IMR-90 (cell line): ENCODE measurements at regions not wholly inside any gene's neighbourhood (a gene's known extent, or its start where the extent isn't known, plus 50 kb on each side); places are given as distances from the start of the nearest gene placed in this dataset.

Experiments
- ATAC-seq: fragments of 200-7000 bp; cut with Tn5 transposase; 2 replicates; pipeline ENCODE4 v1.9.1; 2020; ENCODE audit warnings: low read depth, mild to moderate bottlenecking, moderate library complexity
- BruUV-seq: library from RNA; stranded (reverse); fragments of 400-500 nt; replicated peaks from 2 replicates; lab custom pipeline; 2021; lab: Mats Ljungman, UMichigan
- CTCF ChIA-PET: fragments of 300-600 bp; formaldehyde crosslinking; extraction: SDS; loops from one replicate; lab custom pipeline; 2021; ENCODE audit warnings: antibody characterized with exemption; lab: Yijun Ruan, JAX
- POLR2A ChIA-PET: fragments of 300-600 bp; sonication (Branson Sonifier 250); formaldehyde crosslinking; loops from one replicate; lab custom pipeline; 2022; ENCODE audit warnings: antibody characterized with exemption; ENCODE audit not compliant: unreplicated experiment; lab: Charles Lee
- DNase-seq: peaks from one replicate; pipeline ENCODE4 v3.0.0; 2013
- H2AFZ ChIP-seq: replicated peaks from 2 replicates; pipeline ENCODE3; 2013; ENCODE audit warnings: low read length, mild to moderate bottlenecking; ENCODE audit not compliant: poor library complexity
- H2AK5ac ChIP-seq: 2 replicates; pipeline ENCODE4 v1.6.1; 2013; ENCODE audit warnings: low read depth, low read length, inconsistent platforms
- H2AK9ac ChIP-seq: replicated peaks from 2 replicates; pipeline ENCODE3; 2013; ENCODE audit warnings: mild to moderate bottlenecking, low read depth, low read length, moderate library complexity; ENCODE audit not compliant: poor library complexity
- H2BK120ac ChIP-seq: 2 replicates; pipeline ENCODE4 v1.6.1; 2013; ENCODE audit warnings: low read depth, low read length, inconsistent platforms
- H2BK15ac ChIP-seq: 3 replicates; pipeline ENCODE4 v1.6.1; 2013; ENCODE audit warnings: low read depth, low read length, inconsistent platforms
- H2BK20ac ChIP-seq: 2 replicates; pipeline ENCODE4 v1.6.1; 2013; ENCODE audit warnings: low read depth, mild to moderate bottlenecking, inconsistent platforms, low read length, moderate library complexity
- H2BK5ac ChIP-seq: 2 replicates; pipeline ENCODE4 v1.6.1; 2013; ENCODE audit warnings: mild to moderate bottlenecking, low read depth, low read length, inconsistent platforms; ENCODE audit not compliant: poor library complexity, severe bottlenecking
- H3K14ac ChIP-seq: replicated peaks from 2 replicates; pipeline ENCODE4 v1.6.1; 2013; ENCODE audit warnings: low read depth, low read length, inconsistent platforms
- H3K18ac ChIP-seq: 2 replicates; pipeline ENCODE4 v1.6.1; 2013; ENCODE audit warnings: low read depth, low read length, control low read depth
- H3K23ac ChIP-seq: 2 replicates; pipeline ENCODE4 v1.6.1; 2013; ENCODE audit warnings: low read depth, low read length, inconsistent platforms
- H3K27ac ChIP-seq: 2 replicates; pipeline ENCODE4 v1.5.1; 2013; ENCODE audit warnings: mild to moderate bottlenecking, control low read depth, low read length; ENCODE audit not compliant: insufficient read depth
- H3K27me3 ChIP-seq: 2 replicates; pipeline ENCODE4 v1.6.1; 2013; ENCODE audit warnings: low read length; ENCODE audit not compliant: control insufficient read depth, insufficient read depth
- H3K36me3 ChIP-seq: 2 replicates; pipeline ENCODE4 v1.6.1; 2013; ENCODE audit warnings: low read length, mixed read lengths; ENCODE audit not compliant: control insufficient read depth, insufficient read depth
- H3K4ac ChIP-seq: 2 replicates; pipeline ENCODE4 v1.6.1; 2013; ENCODE audit warnings: low read depth, low read length, inconsistent platforms
- H3K4me1 ChIP-seq: 2 replicates; pipeline ENCODE4 v1.6.1; 2013; ENCODE audit warnings: low read length, mixed read lengths; ENCODE audit not compliant: control insufficient read depth, insufficient read depth
- H3K4me2 ChIP-seq: 2 replicates; pipeline ENCODE4 v1.6.1; 2013; ENCODE audit warnings: low read depth, mild to moderate bottlenecking, control low read depth, low read length, moderate library complexity
- H3K4me3 ChIP-seq: 2 replicates; pipeline ENCODE4 v1.5.1; 2013; ENCODE audit warnings: low read depth, mild to moderate bottlenecking, control low read depth, low read length, moderate library complexity; ENCODE audit not compliant: insufficient read depth
- H3K56ac ChIP-seq: 2 replicates; pipeline ENCODE4 v1.6.1; 2013; ENCODE audit warnings: low read length, inconsistent platforms; ENCODE audit not compliant: insufficient read depth; ENCODE audit errors: extremely low read depth
- H3K79me1 ChIP-seq, 2 experiments: 2 replicates each; pipeline ENCODE4 v1.6.1; 2013; ENCODE audit warnings: low read length in 2 of 2, inconsistent platforms in 1 of 2, low read depth in 1 of 2
- H3K9ac ChIP-seq: 2 replicates; pipeline ENCODE4 v1.6.1; 2013; ENCODE audit warnings: low read depth, low read length, control low read depth
- H3K9me1 ChIP-seq: 2 replicates; pipeline ENCODE4 v1.6.1; 2013; ENCODE audit warnings: low read length, inconsistent platforms; ENCODE audit not compliant: insufficient read depth
- H3K9me3 ChIP-seq: 2 replicates; pipeline ENCODE4 v1.6.1; 2013; ENCODE audit warnings: low read length; ENCODE audit not compliant: control insufficient read depth, insufficient read depth
- H4K20me1 ChIP-seq: 2 replicates; pipeline ENCODE4 v1.6.1; 2013; ENCODE audit warnings: low read length, inconsistent platforms; ENCODE audit not compliant: insufficient read depth
- H4K5ac ChIP-seq: 2 replicates; pipeline ENCODE4 v1.6.1; 2013; ENCODE audit warnings: mild to moderate bottlenecking, low read depth, low read length, control low read depth
- H4K8ac ChIP-seq, 2 experiments: 2 replicates each; pipeline ENCODE4 v1.6.1; 2013; ENCODE audit warnings: low read depth in 2 of 2, low read length in 2 of 2, control low read depth in 1 of 2, inconsistent platforms in 1 of 2
- H4K91ac ChIP-seq: 2 replicates; pipeline ENCODE4 v1.6.1; 2013; ENCODE audit warnings: low read depth, low read length, inconsistent platforms; ENCODE audit not compliant: insufficient read depth
- BHLHE40 ChIP-seq: fragments of 150-350 bp; IDR thresholded peaks from 2 replicates; pipeline ENCODE4 v1.6.1; 2016; ENCODE audit warnings: mild to moderate bottlenecking, low read depth, low read length
- CEBPB ChIP-seq: IDR thresholded peaks from 2 replicates; pipeline ENCODE4 v1.6.1; 2012; ENCODE audit warnings: low read depth, low read length, improper control_type of control experiment
- CHD1 ChIP-seq: IDR thresholded peaks from 2 replicates; pipeline ENCODE4 v1.6.1; 2012; ENCODE audit warnings: low read depth, low read length, improper control_type of control experiment
- FOS ChIP-seq: fragments of 150-350 bp; IDR thresholded peaks from 2 replicates; pipeline ENCODE4 v1.6.1; 2016; ENCODE audit warnings: low read depth, low read length
- MAFK ChIP-seq: IDR thresholded peaks from 2 replicates; pipeline ENCODE4 v1.6.1; 2012; ENCODE audit warnings: low read depth, low read length, improper control_type of control experiment
- MAZ ChIP-seq: IDR thresholded peaks from 2 replicates; pipeline ENCODE4 v1.6.1; 2012; ENCODE audit warnings: low read depth, mild to moderate bottlenecking, low read length, improper control_type of control experiment, moderate library complexity, borderline replicate concordance
- MXI1 ChIP-seq: IDR thresholded peaks from 2 replicates; pipeline ENCODE4 v1.6.1; 2012; ENCODE audit warnings: low read depth, mild to moderate bottlenecking, low read length, moderate library complexity, borderline replicate concordance
- NFE2L2 ChIP-seq: fragments of 150-350 bp; IDR thresholded peaks from 2 replicates; pipeline ENCODE4 v1.6.1; 2016; ENCODE audit warnings: low read depth, mild to moderate bottlenecking, low read length
- POLR2A ChIP-seq: IDR thresholded peaks from 2 replicates; pipeline ENCODE4 v1.6.1; 2012; ENCODE audit warnings: mild to moderate bottlenecking, low read depth, low read length
- RAD21 ChIP-seq: IDR thresholded peaks from 2 replicates; pipeline ENCODE4 v1.6.1; 2012; ENCODE audit warnings: low read length, improper control_type of control experiment
- RCOR1 ChIP-seq: IDR thresholded peaks from 2 replicates; pipeline ENCODE4 v1.6.1; 2012; ENCODE audit warnings: mild to moderate bottlenecking, low read length, improper control_type of control experiment; ENCODE audit not compliant: insufficient replicate concordance
- RFX5 ChIP-seq: IDR thresholded peaks from 2 replicates; pipeline ENCODE4 v1.8.0; 2012; ENCODE audit warnings: low read depth, mild to moderate bottlenecking, low read length, moderate library complexity
- SMC3 ChIP-seq: fragments of 150-350 bp; IDR thresholded peaks from 2 replicates; pipeline ENCODE4 v1.6.1; 2016; ENCODE audit warnings: low read depth, mild to moderate bottlenecking, antibody characterized with exemption, low read length, moderate library complexity
- WGBS, 2 experiments: methylation state at CpG; one replicate each; pipeline versions ENCODE4 v1.1.5 to v1.1.7; 2013; ENCODE audit warnings: missing lambda C conversion rate in 2 of 2; ENCODE audit not compliant: insufficient read length in 1 of 2; ENCODE audit errors: extremely low coverage in 2 of 2; 5-methylcytosine and 5-hydroxymethylcytosine counted together
- dilution Hi-C: fragments of 300-500 bp; cut with HindIII; formaldehyde crosslinking; loops from one replicate; pipeline ENCODE4 v1.14.3; 2018; ENCODE audit warnings: low sequenced_read_pairs; ENCODE audit not compliant: unreplicated experiment
- in situ Hi-C: fragments of 300-500 bp; cut with MboI; formaldehyde crosslinking; loops from 3 replicates; pipeline ENCODE4 v1.14.3; 2019; ENCODE audit warnings: low sequenced_read_pairs, inconsistent platforms, mixed read lengths
- intact Hi-C: fragments of 100-400 bp; cut with micrococcal nuclease; formaldehyde crosslinking; loops from 2 replicates; pipeline ENCODE4 v1.10.0; 2022
- TF ChIP-seq, protein P1 (sequence below): conservative IDR thresholded peaks from 2 replicates; pipeline ENCODE4 v1.5.1; 2012; ENCODE audit warnings: mild to moderate bottlenecking, low read depth, low read length, improper control_type of control experiment
- TF ChIP-seq, protein P2 (sequence below): fragments of 150-350 bp; IDR thresholded peaks from 2 replicates; pipeline ENCODE4 v1.6.1; 2016; ENCODE audit warnings: low read depth, mild to moderate bottlenecking, low read length, moderate library complexity, borderline replicate concordance
- TF ChIP-seq, protein P3 (sequence below): fragments of 150-350 bp; IDR thresholded peaks from 2 replicates; pipeline ENCODE4 v1.6.1; 2017; ENCODE audit warnings: mild to moderate bottlenecking, antibody characterized with exemption, low read length, low read depth

DNA sequence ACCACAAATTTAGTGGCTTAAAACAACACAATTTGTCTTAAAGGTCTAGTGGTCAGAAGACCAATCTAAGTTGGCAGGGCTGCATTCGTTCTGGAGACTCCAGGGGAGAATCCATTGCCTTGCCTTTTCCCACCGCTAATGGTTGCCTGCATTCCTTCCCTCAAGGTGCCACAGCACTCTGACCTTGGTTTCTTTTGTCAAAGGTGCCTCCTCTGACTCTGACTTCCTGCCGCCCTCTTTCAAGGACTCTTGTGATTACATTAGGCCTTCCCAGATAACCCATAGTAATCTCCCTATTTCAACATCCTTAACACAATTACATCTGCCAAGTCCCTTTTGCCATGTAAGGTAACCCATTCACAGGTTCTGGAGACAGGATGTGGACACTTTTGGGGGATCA is 145.3 kb downstream of the S1PR1 start:
- no peak overlapping the region for H2AFZ ChIP-seq
- dilution Hi-C loops = no loop called here
- H3K14ac ChIP-seq = no peak overlapping the region
- no TSS peak for BruUV-seq
- no peak overlapping the region for H3K18ac ChIP-seq
- no peak overlapping the region for H3K4me2 ChIP-seq
- H2AK5ac ChIP-seq = no peak overlapping the region
- no peak overlapping the region for H3K56ac ChIP-seq
- H3K4me3 ChIP-seq = no peak overlapping the region
- no peak overlapping the region for H2AK9ac ChIP-seq
- ChIA-PET POLR2A (no interaction called here), CTCF (no interaction called here)
- TF ChIP-seq, protein P1, sequence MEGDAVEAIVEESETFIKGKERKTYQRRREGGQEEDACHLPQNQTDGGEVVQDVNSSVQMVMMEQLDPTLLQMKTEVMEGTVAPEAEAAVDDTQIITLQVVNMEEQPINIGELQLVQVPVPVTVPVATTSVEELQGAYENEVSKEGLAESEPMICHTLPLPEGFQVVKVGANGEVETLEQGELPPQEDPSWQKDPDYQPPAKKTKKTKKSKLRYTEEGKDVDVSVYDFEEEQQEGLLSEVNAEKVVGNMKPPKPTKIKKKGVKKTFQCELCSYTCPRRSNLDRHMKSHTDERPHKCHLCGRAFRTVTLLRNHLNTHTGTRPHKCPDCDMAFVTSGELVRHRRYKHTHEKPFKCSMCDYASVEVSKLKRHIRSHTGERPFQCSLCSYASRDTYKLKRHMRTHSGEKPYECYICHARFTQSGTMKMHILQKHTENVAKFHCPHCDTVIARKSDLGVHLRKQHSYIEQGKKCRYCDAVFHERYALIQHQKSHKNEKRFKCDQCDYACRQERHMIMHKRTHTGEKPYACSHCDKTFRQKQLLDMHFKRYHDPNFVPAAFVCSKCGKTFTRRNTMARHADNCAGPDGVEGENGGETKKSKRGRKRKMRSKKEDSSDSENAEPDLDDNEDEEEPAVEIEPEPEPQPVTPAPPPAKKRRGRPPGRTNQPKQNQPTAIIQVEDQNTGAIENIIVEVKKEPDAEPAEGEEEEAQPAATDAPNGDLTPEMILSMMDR = no peak
- no peak for TF ChIP-seq NFE2L2
- TF ChIP-seq, protein P2, sequence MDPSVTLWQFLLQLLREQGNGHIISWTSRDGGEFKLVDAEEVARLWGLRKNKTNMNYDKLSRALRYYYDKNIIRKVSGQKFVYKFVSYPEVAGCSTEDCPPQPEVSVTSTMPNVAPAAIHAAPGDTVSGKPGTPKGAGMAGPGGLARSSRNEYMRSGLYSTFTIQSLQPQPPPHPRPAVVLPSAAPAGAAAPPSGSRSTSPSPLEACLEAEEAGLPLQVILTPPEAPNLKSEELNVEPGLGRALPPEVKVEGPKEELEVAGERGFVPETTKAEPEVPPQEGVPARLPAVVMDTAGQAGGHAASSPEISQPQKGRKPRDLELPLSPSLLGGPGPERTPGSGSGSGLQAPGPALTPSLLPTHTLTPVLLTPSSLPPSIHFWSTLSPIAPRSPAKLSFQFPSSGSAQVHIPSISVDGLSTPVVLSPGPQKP = no peak
- TF ChIP-seq FOS = no peak
- no peak for TF ChIP-seq RFX5
- no peak for TF ChIP-seq CHD1
- TF ChIP-seq SMC3 = no peak
- TF ChIP-seq RCOR1 = no peak
- TF ChIP-seq RAD21 = no peak
- TF ChIP-seq MAZ = no peak
- no peak for TF ChIP-seq MAFK
- no peak for TF ChIP-seq CEBPB
- no peak for TF ChIP-seq MXI1
- TF ChIP-seq BHLHE40 = no peak
- TF ChIP-seq POLR2A = no peak
- TF ChIP-seq, protein P3, sequence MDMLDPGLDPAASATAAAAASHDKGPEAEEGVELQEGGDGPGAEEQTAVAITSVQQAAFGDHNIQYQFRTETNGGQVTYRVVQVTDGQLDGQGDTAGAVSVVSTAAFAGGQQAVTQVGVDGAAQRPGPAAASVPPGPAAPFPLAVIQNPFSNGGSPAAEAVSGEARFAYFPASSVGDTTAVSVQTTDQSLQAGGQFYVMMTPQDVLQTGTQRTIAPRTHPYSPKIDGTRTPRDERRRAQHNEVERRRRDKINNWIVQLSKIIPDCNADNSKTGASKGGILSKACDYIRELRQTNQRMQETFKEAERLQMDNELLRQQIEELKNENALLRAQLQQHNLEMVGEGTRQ = no peak
- no peak overlapping the region for H4K91ac ChIP-seq
- H3K9ac ChIP-seq = no peak overlapping the region
- whole genome bisulfite sequencing, 2 experiments = 25% methylated on average over 2 of the region's 3 CpGs; no CpG with 5 or more reads in 1 of the 2 experiments
- no peaks in the 10 kb centered on the region for H3K4me1 ChIP-seq
- H4K20me1 ChIP-seq = no peaks in the 10 kb centered on the region
- no peak for DNase-seq
- no peak overlapping the region for H2BK20ac ChIP-seq
- no peaks in the 10 kb centered on the region for H3K79me1 ChIP-seq
- no peak overlapping the region for H3K4ac ChIP-seq
- ATAC-seq = no peak
- H3K23ac ChIP-seq = no peak overlapping the region
- H2BK15ac ChIP-seq = no peak overlapping the region
- H2BK120ac ChIP-seq = no peak overlapping the region
- no peak overlapping the region for H4K5ac ChIP-seq
- in situ Hi-C loops = no loop called here
- no peaks in the 10 kb centered on the region for H3K9me3 ChIP-seq
- peaks cover under 1% of the 10 kb centered on the region for H3K27me3 ChIP-seq
- no peaks in the 10 kb centered on the region for H3K9me1 ChIP-seq
- H2BK5ac ChIP-seq = no peak overlapping the region
- no peaks in the 10 kb centered on the region for H3K36me3 ChIP-seq
- no peak overlapping the region for H4K8ac ChIP-seq
- no peak overlapping the region for H3K27ac ChIP-seq
- intact Hi-C loops = no loop called here
